ENCODE measurements at regions not wholly inside any gene's neighbourhood (a gene's known extent, or its start where the extent isn't known, plus 50 kb on each side); places are given as distances from the start of the nearest gene placed in this dataset.

DNA sequence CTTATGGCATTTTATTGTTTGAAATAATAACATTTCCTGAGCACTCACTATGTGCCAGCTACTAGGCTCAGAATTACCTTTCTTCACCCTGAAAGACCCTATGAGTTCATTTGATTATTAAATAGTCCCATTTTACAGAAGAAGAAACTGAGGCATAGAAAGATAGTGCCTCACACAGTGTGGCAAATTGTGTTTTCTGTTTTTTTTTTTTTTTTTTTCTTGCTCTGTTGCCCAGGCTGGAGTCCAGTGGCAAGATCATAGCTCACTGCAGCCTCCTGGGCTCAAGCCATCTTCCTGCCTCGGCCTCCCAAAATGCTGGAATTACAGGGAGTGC lies 59.7 kb upstream of the PTPN1 start:
- TF ChIP-seq, protein P1, sequence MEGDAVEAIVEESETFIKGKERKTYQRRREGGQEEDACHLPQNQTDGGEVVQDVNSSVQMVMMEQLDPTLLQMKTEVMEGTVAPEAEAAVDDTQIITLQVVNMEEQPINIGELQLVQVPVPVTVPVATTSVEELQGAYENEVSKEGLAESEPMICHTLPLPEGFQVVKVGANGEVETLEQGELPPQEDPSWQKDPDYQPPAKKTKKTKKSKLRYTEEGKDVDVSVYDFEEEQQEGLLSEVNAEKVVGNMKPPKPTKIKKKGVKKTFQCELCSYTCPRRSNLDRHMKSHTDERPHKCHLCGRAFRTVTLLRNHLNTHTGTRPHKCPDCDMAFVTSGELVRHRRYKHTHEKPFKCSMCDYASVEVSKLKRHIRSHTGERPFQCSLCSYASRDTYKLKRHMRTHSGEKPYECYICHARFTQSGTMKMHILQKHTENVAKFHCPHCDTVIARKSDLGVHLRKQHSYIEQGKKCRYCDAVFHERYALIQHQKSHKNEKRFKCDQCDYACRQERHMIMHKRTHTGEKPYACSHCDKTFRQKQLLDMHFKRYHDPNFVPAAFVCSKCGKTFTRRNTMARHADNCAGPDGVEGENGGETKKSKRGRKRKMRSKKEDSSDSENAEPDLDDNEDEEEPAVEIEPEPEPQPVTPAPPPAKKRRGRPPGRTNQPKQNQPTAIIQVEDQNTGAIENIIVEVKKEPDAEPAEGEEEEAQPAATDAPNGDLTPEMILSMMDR (IDR thresholded peaks at IDR 0.05; ENCODE audit: borderline replicate concordance, extremely low read depth, low read length, poor library complexity, severe bottlenecking) = no peak
- TF ChIP-seq EZH2 (IDR thresholded peaks at IDR 0.05; ENCODE audit: borderline replicate concordance, low read depth, low read length, severe bottlenecking) = no peak

All from DND-41 (cell line).